IMR-90 (cell line): ENCODE measurements at regions not wholly inside any gene's neighbourhood (a gene's known extent, or its start where the extent isn't known, plus 50 kb on each side); places are given as distances from the start of the nearest gene placed in this dataset.

ENCODE experiments used
- POLR2A ChIP-seq: IDR thresholded peaks from 2 replicates; pipeline ENCODE4 v1.6.1; 2012; ENCODE audit warnings: mild to moderate bottlenecking, low read depth, low read length
- RFX5 ChIP-seq: IDR thresholded peaks from 2 replicates; pipeline ENCODE4 v1.8.0; 2012; ENCODE audit warnings: low read depth, mild to moderate bottlenecking, low read length, moderate library complexity
- SMC3 ChIP-seq: fragments of 150-350 bp; IDR thresholded peaks from 2 replicates; pipeline ENCODE4 v1.6.1; 2016; ENCODE audit warnings: low read depth, mild to moderate bottlenecking, antibody characterized with exemption, low read length, moderate library complexity
- TF ChIP-seq, protein P1 (sequence below): conservative IDR thresholded peaks from 2 replicates; pipeline ENCODE4 v1.5.1; 2012; ENCODE audit warnings: mild to moderate bottlenecking, low read depth, low read length, improper control_type of control experiment
- TF ChIP-seq, protein P2 (sequence below): fragments of 150-350 bp; IDR thresholded peaks from 2 replicates; pipeline ENCODE4 v1.6.1; 2017; ENCODE audit warnings: mild to moderate bottlenecking, antibody characterized with exemption, low read length, low read depth

GRCh38 chr3:76132154-76132470 is 346.8 kb upstream of the ZNF717 start:
- TF ChIP-seq POLR2A, result no peak
- TF ChIP-seq, protein P1, sequence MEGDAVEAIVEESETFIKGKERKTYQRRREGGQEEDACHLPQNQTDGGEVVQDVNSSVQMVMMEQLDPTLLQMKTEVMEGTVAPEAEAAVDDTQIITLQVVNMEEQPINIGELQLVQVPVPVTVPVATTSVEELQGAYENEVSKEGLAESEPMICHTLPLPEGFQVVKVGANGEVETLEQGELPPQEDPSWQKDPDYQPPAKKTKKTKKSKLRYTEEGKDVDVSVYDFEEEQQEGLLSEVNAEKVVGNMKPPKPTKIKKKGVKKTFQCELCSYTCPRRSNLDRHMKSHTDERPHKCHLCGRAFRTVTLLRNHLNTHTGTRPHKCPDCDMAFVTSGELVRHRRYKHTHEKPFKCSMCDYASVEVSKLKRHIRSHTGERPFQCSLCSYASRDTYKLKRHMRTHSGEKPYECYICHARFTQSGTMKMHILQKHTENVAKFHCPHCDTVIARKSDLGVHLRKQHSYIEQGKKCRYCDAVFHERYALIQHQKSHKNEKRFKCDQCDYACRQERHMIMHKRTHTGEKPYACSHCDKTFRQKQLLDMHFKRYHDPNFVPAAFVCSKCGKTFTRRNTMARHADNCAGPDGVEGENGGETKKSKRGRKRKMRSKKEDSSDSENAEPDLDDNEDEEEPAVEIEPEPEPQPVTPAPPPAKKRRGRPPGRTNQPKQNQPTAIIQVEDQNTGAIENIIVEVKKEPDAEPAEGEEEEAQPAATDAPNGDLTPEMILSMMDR, result no peak
- TF ChIP-seq RFX5, result no peak
- no peak for TF ChIP-seq SMC3
- TF ChIP-seq, protein P2, sequence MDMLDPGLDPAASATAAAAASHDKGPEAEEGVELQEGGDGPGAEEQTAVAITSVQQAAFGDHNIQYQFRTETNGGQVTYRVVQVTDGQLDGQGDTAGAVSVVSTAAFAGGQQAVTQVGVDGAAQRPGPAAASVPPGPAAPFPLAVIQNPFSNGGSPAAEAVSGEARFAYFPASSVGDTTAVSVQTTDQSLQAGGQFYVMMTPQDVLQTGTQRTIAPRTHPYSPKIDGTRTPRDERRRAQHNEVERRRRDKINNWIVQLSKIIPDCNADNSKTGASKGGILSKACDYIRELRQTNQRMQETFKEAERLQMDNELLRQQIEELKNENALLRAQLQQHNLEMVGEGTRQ, result no peak
